Esophagus muscularis mucosa (tissue), 4 donors: ENCODE measurements at regions not wholly inside any gene's neighbourhood (a gene's known extent, or its start where the extent isn't known, plus 50 kb on each side); places are given as distances from the start of the nearest gene placed in this dataset.

Experiments used
- DNase-seq: peaks from one replicate; pipeline ENCODE4 v3.0.0-alpha.2; 2017; ENCODE audit errors: extremely low spot score
- H3K27ac ChIP-seq, 4 donors: fragments of 200-600 bp; sonication (generic); replicated peaks in 1 of 4; 1 replicate in 3 of 4; 2 replicates in 1 of 4; pipeline ENCODE4 v1.5.1; 2016 to 2019; ENCODE audit warnings: mild to moderate bottlenecking in 1 of 4
- H3K27me3 ChIP-seq, 4 donors: fragments of 200-600 bp; sonication (generic); one replicate each; pipeline versions ENCODE4 v1.5.1 to v1.6.0; 2016 to 2019
- H3K36me3 ChIP-seq, 4 donors: fragments of 200-600 bp; sonication (generic); one replicate each; pipeline ENCODE4 v1.5.1; 2016 to 2019
- H3K4me1 ChIP-seq, 4 donors: fragments of 200-600 bp; sonication (generic); one replicate each; pipeline ENCODE4 v1.5.1; 2016 to 2019
- H3K4me3 ChIP-seq, 4 donors: fragments of 200-600 bp; sonication (generic); 1 replicate in 2 of 4; 2 replicates in 2 of 4; pipeline ENCODE4 v1.5.1; 2016 to 2019; ENCODE audit warnings: mild to moderate bottlenecking in 4 of 4, moderate library complexity in 1 of 4
- H3K9me3 ChIP-seq, 4 donors: fragments of 200-600 bp; sonication (generic); 1 replicate in 3 of 4; 2 replicates in 1 of 4; pipeline ENCODE4 v1.5.1; 2016 to 2019
- CTCF ChIP-seq, 3 experiments: fragments of 200-600 bp in 2 of 3; fragments of 450-650 bp in 1 of 3; sonication (generic) in 2 of 3; IDR thresholded peaks; one replicate each; pipeline ENCODE4 v1.5.1; 2017 to 2019; ENCODE audit warnings: antibody characterized with exemption in 3 of 3, mild to moderate bottlenecking in 2 of 3, moderate library complexity in 1 of 3
- EP300 ChIP-seq: sonication (generic); formaldehyde crosslinking; IDR thresholded peaks from one replicate; pipeline ENCODE4 v1.6.1; 2017; ENCODE audit warnings: antibody characterized with exemption
- POLR2A ChIP-seq: fragments of 450-650 bp; IDR thresholded peaks from one replicate; pipeline ENCODE4 v1.6.1; 2017; ENCODE audit warnings: antibody characterized with exemption, moderate library complexity, mild to moderate bottlenecking, low read depth
- POLR2AphosphoS5 ChIP-seq, 2 donors: sonication (generic); formaldehyde crosslinking; IDR thresholded peaks; one replicate each; pipeline ENCODE4 v1.6.1; 2017; ENCODE audit warnings: antibody characterized with exemption in 2 of 2
- WGBS: methylation state at CpG from one replicate; pipeline ENCODE4 v1.1.5; 2018; 5-methylcytosine and 5-hydroxymethylcytosine counted together
- intact Hi-C: fragments of 100-400 bp; cut with DNase I; formaldehyde crosslinking; loops from one replicate; pipeline ENCODE4 v1.15.1; 2023

- Histone ChIP-seq H3K4me3 (no peak overlapping the region), H3K4me1 (peaks cover 0 to 11% (median 6%) of the 10 kb centered on the region in 4 donors), H3K27me3 (no peaks in the 10 kb centered on the region), H3K27ac (no peak overlapping the region), H3K36me3 (no peaks in the 10 kb centered on the region), H3K9me3 (no peaks in the 10 kb centered on the region)
- TF ChIP-seq CTCF (IDR thresholded peaks at IDR 0.05) = no peak
- TF ChIP-seq POLR2AphosphoS5 (IDR thresholded peaks at IDR 0.05) = no peak
- intact Hi-C loops = no loop called here
- 79% methylated on average over 2 of the region's 2 CpGs for WGBS
- no peak for DNase-seq
Measured at GRCh38 chr2:81462420-81462819, 1157.9 kb upstream of the LRRTM1 start.

GRCh38 chr2:81445176-81445575, 1140.6 kb upstream of the LRRTM1 start:
- no peaks in the 10 kb centered on the region for H3K27me3 ChIP-seq
- H3K4me1 ChIP-seq = no peaks in the 10 kb centered on the region
- H3K4me3 ChIP-seq = no peak overlapping the region
- no peaks in the 10 kb centered on the region for H3K36me3 ChIP-seq
- no peak overlapping the region for H3K27ac ChIP-seq
- intact Hi-C loops = no loop called here
- 87% methylated on average over 1 of the region's 1 CpG for WGBS
- no peak for DNase-seq
- H3K9me3 ChIP-seq = no peaks in the 10 kb centered on the region
- no peak for TF ChIP-seq POLR2A
- TF ChIP-seq EP300 = no peak
- no peak for TF ChIP-seq CTCF (IDR thresholded peaks at IDR 0.05)
- no peak for TF ChIP-seq POLR2AphosphoS5 (IDR thresholded peaks at IDR 0.05)

DNA sequence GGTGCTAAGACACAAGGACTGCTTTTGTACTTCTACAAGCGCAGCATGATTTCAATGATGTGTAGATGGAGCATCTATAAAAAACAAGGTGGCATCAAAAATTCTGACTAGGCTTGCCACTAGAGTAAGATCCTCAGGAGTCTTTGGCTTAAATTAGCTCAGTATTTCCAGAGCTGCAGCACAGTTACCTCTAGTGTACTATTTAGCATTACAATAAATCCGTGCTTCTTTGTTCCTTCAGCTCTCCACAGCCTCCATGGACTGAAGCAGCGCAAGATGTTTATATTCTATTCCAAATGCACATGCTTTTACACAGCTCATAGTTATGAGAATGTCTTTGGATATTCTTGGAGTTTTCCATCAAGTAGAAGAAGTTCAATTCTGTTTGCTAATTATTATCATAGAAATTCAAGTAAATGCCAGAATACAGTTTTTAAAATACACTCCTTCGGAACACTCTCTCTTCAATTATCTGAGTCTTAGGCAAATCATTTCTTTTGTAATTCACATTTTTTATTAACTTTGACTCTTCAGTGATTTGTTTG, 1133.0 kb upstream of the LRRTM1 start:
- Histone ChIP-seq H3K9me3 (no peaks in the 10 kb centered on the region), H3K27ac (no peak overlapping the region), H3K4me1 (peaks cover 0 to 3% (median 0%) of the 10 kb centered on the region in 4 donors), H3K27me3 (no peaks in the 10 kb centered on the region), H3K4me3 (no peak overlapping the region), H3K36me3 (no peaks in the 10 kb centered on the region)
- TF ChIP-seq POLR2A = no peak
- TF ChIP-seq CTCF (IDR thresholded peaks at IDR 0.05) = no peak
- TF ChIP-seq EP300 = no peak
- TF ChIP-seq POLR2AphosphoS5 (IDR thresholded peaks at IDR 0.05) = no peak
- intact Hi-C loops = no loop called here
- DNase-seq = no peak
- 88% methylated on average over 4 of the region's 4 CpGs for WGBS

GRCh38 chr2:81436256-81436655, 1131.7 kb upstream of the LRRTM1 start:
- Histone ChIP-seq H3K27ac (no peak overlapping the region), H3K4me3 (no peak overlapping the region), H3K36me3 (no peaks in the 10 kb centered on the region), H3K27me3 (no peaks in the 10 kb centered on the region), H3K4me1 (peaks cover 0 to 3% (median 0%) of the 10 kb centered on the region in 4 donors), H3K9me3 (no peaks in the 10 kb centered on the region)
- WGBS = 70% methylated on average over 6 of the region's 6 CpGs
- intact Hi-C loops = no loop called here
- no peak for DNase-seq
- TF ChIP-seq POLR2A (no peak), POLR2AphosphoS5 (IDR thresholded peaks at IDR 0.05) (no peak), CTCF (IDR thresholded peaks at IDR 0.05) (no peak), EP300 (no peak)

DNA sequence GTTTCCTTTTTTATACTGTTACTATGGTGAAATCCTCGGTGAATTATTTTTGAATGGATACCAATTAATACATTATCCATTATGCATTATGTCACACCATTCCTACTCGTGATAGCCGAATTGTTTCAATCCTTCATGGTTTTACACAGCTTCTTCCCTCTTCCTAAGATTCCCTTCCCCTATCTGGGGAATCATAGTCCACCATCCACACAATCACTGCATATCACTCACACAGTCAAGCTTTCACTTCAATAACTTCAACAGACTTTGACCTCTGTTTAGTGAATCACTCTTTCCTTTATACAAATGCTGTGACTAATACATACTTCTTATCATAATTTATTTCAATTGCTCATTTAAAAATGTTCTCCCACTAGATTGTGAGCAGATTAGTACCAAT, 1108.1 kb upstream of the LRRTM1 start:
- intact Hi-C loops = no loop called here
- no peak for DNase-seq
- Histone ChIP-seq H3K4me1 (no peaks in the 10 kb centered on the region), H3K27ac (no peak overlapping the region), H3K36me3 (no peaks in the 10 kb centered on the region), H3K4me3 (no peak overlapping the region), H3K9me3 (no peaks in the 10 kb centered on the region), H3K27me3 (no peaks in the 10 kb centered on the region)
- TF ChIP-seq POLR2AphosphoS5 (IDR thresholded peaks at IDR 0.05) = no peak
- TF ChIP-seq CTCF (IDR thresholded peaks at IDR 0.05) = no peak
- no peak for TF ChIP-seq EP300
- no peak for TF ChIP-seq POLR2A
- 82% methylated on average over 3 of the region's 3 CpGs for WGBS
